HepG2 (cell line): ENCODE measurements at regions not wholly inside any gene's neighbourhood (a gene's known extent, or its start where the extent isn't known, plus 50 kb on each side); places are given as distances from the start of the nearest gene placed in this dataset.

ENCODE experiments used
- ATAC-seq: fragments of 200-7000 bp; cut with Tn5 transposase; 3 replicates; pipeline ENCODE4 v1.9.1; 2020; ENCODE audit warnings: mild to moderate bottlenecking, moderate library complexity
- BruUV-seq: library from RNA; stranded (reverse); fragments of 400-500 nt; replicated peaks from 2 replicates; lab custom pipeline; 2021; lab: Mats Ljungman, UMichigan
- CTCF ChIA-PET: fragments of 300-600 bp; formaldehyde crosslinking; extraction: SDS; loops from one replicate; lab custom pipeline; 2021; ENCODE audit warnings: low total read pairs, inconsistent platforms, low intra/inter-chr PET ratio; lab: Yijun Ruan, JAX
- POLR2A ChIA-PET: fragments of 350-600 bp; sonication (Branson Sonifier 250); formaldehyde crosslinking; loops from one replicate; lab custom pipeline; 2020; ENCODE audit warnings: antibody characterized with exemption, inconsistent platforms; lab: Yijun Ruan, JAX
- DNase-seq: peaks from one replicate; pipeline ENCODE4 v3.0.0-alpha.2; 2015; ENCODE audit warnings: low spot score
- FAIRE-seq: peaks from 3 replicates; lab custom pipeline; 2011; peaks lifted over from hg19 to GRCh38; lab: Jason Lieb, UNC
- H2AFZ ChIP-seq: one replicate; pipeline ENCODE4 v1.6.1; 2011; ENCODE audit warnings: low read length, inconsistent platforms
- H3K27ac ChIP-seq: fragments of 300-600 bp; 3 replicates; pipeline ENCODE4 v1.8.0; 2011; ENCODE audit warnings: mixed run types, mild to moderate bottlenecking, mixed read lengths, low read length, inconsistent platforms; ENCODE audit not compliant: insufficient read depth; ENCODE audit errors: extremely low read length
- H3K27me3 ChIP-seq, 2 experiments: fragments of 200-600 bp in 1 of 2; 2 replicates in 1 of 2; 3 replicates in 1 of 2; pipeline versions ENCODE4 v1.6.0 to v1.8.0; 2011; ENCODE audit warnings: low read length in 2 of 2, mild to moderate bottlenecking in 2 of 2, moderate library complexity in 2 of 2, inconsistent platforms in 1 of 2; ENCODE audit not compliant: insufficient read depth in 2 of 2, control insufficient read depth in 1 of 2
- H3K36me3 ChIP-seq, 2 experiments: fragments of 200-600 bp in 1 of 2; replicated peaks in 1 of 2; 2 replicates in 1 of 2; 3 replicates in 1 of 2; pipeline versions ENCODE4 v1.5.1 to v1.8.0; 2011; ENCODE audit warnings: low read length in 2 of 2, inconsistent platforms in 1 of 2; ENCODE audit not compliant: insufficient read depth in 2 of 2, control insufficient read depth in 1 of 2
- H3K4me1 ChIP-seq: 2 replicates; pipeline ENCODE4 v1.5.1; 2012; ENCODE audit warnings: low read length, inconsistent platforms; ENCODE audit not compliant: insufficient read depth
- H3K4me2 ChIP-seq: 2 replicates; pipeline ENCODE4 v1.6.0; 2011; ENCODE audit warnings: low read depth, low read length, inconsistent platforms
- H3K4me3 ChIP-seq, 3 experiments: fragments of 200-600 bp in 1 of 3; sonication (generic), shearing (Covaris generic) in 1 of 3; replicated peaks in 1 of 3; 2 replicates each; pipeline ENCODE4 v1.5.1; 2011 to 2016; ENCODE audit warnings: low read length in 3 of 3, inconsistent platforms in 2 of 3, low read depth in 2 of 3, mild to moderate bottlenecking in 2 of 3, control low read depth in 1 of 3, mixed read lengths in 1 of 3; ENCODE audit not compliant: insufficient read depth in 1 of 3
- H3K79me2 ChIP-seq: one replicate; pipeline ENCODE4 v1.6.1; 2011; ENCODE audit warnings: low read length, inconsistent platforms; ENCODE audit not compliant: insufficient read depth
- H3K9ac ChIP-seq: 2 replicates; pipeline ENCODE4 v1.6.0; 2011; ENCODE audit warnings: mild to moderate bottlenecking, low read depth, low read length, inconsistent platforms; ENCODE audit not compliant: insufficient read depth
- H3K9me3 ChIP-seq: 2 replicates; pipeline ENCODE4 v1.5.1; 2012; ENCODE audit warnings: mild to moderate bottlenecking, low read length
- H4K20me1 ChIP-seq: 2 replicates; pipeline ENCODE4 v1.6.0; 2011; ENCODE audit warnings: inconsistent platforms, mild to moderate bottlenecking, low read length, moderate library complexity; ENCODE audit not compliant: insufficient read depth
- ARID4A ChIP-seq: sonication (generic); formaldehyde crosslinking; IDR thresholded peaks from 2 replicates; pipeline ENCODE4 v1.5.0; 2020; ENCODE audit warnings: mild to moderate bottlenecking, missing genetic modification reagents, borderline replicate concordance
- JUNB ChIP-seq: sonication (generic); formaldehyde crosslinking; IDR thresholded peaks from 2 replicates; pipeline ENCODE4 v1.8.0; 2022; ENCODE audit warnings: missing genetic modification reagents, mild to moderate bottlenecking, borderline replicate concordance
- NFE2 ChIP-seq: sonication (generic); formaldehyde crosslinking; IDR thresholded peaks from 2 replicates; pipeline ENCODE4 v1.4.0; 2020; ENCODE audit warnings: missing genetic modification reagents
- RAD21 ChIP-seq: fragments of 450-650 bp; formaldehyde crosslinking; IDR thresholded peaks from 2 replicates; pipeline ENCODE4 v1.5.0; 2020; ENCODE audit warnings: mild to moderate bottlenecking
- SNRNP70 ChIP-seq: fragments of 200-400 bp; formaldehyde crosslinking; IDR thresholded peaks from 2 replicates; pipeline ENCODE4 v1.6.1; 2017; ENCODE audit warnings: mild to moderate bottlenecking, low read depth, low read length, moderate library complexity
- THRA ChIP-seq: sonication (generic); formaldehyde crosslinking; IDR thresholded peaks from 2 replicates; pipeline ENCODE4 v1.4.0; 2020; ENCODE audit warnings: missing genetic modification reagents, borderline replicate concordance
- ZNF546 ChIP-seq: sonication (generic); formaldehyde crosslinking; conservative IDR thresholded peaks from 2 replicates; pipeline ENCODE4 v1.8.1; 2023; ENCODE audit warnings: mild to moderate bottlenecking, missing genetic modification reagents
- WGBS: methylation state at CpG from one replicate; pipeline ENCODE4 v1.1.6; 2017; ENCODE audit warnings: low lambda C conversion rate; 5-methylcytosine and 5-hydroxymethylcytosine counted together
- in situ Hi-C: cut with HindIII; loops from 2 replicates; pipeline ENCODE4 v1.10.0; 2017; ENCODE audit warnings: low pct_unique_long_range_greater_than_20kb; ENCODE audit not compliant: extremely low pct_ligation_motif_present
- intact Hi-C: fragments of 100-400 bp; cut with micrococcal nuclease; formaldehyde crosslinking; loops from one replicate; pipeline ENCODE4 v1.10.0; 2022; ENCODE audit not compliant: unreplicated experiment
- TF ChIP-seq, protein P1 (sequence below): sonication (generic); formaldehyde crosslinking; IDR thresholded peaks from 2 replicates; pipeline ENCODE4; 2020; ENCODE audit warnings: missing genetic modification reagents, mild to moderate bottlenecking, borderline replicate concordance
- TF ChIP-seq, protein P2 (sequence below): sonication (generic); formaldehyde crosslinking; IDR thresholded peaks from 2 replicates; pipeline ENCODE4 v1.9.0; 2021; ENCODE audit warnings: missing genetic modification reagents, mild to moderate bottlenecking, borderline replicate concordance

GRCh38 chr2:43158259-43158880 is 68.0 kb downstream of the ZFP36L2 start (continued):
- TF ChIP-seq NFE2 (CRISPR knock-in tag): 0 out of 2 replicates have a peak, but pooled peaks have one; percentile 18
- peak; percentile 44 for TF ChIP-seq THRA (CRISPR knock-in tag)
- TF ChIP-seq ARID4A (CRISPR knock-in tag): peak; percentile 35

DNA sequence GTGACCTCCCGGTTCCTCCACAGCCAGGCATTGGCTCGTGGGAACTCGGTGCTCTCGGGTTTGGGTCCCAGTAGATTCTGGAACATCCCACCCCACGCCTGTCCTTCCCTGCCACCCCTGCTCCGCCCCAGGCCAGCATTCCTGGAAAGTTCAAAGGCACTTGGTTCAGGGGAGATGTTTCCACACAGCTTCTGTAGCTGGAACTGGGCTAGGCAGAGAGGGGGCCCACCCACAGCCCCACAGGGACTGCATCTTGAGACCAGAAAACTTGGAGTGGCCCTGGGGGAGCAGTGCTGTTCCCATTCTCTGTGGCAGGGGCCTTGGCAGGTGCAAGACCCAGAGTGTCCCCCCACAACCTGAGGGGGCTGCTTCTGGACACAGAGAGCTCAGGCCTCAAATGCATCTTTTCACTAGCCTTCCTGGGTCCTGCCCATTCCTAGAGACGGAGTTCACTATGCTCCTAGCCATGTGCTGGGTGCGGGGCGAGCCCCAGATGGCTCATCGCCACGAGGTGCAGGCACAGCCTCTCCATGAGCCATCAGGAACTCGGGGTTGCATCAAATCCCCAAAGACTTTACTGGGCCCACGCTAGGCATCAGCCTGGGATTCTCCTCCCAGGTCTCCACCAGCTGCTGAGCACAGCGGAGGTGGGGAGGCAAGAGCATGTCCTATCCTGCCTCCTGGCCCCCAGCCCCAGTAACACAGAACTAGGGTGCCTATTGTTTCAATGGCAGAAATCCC is 68.7 kb downstream of the ZFP36L2 start:
- H3K4me2 ChIP-seq: peak overlapping the region; percentile 94
- peak; percentile 16 for ATAC-seq
- H3K4me1 ChIP-seq: peaks cover 90% of the 10 kb centered on the region
- H3K27me3 ChIP-seq: no peaks in the 10 kb centered on the region
- ChIA-PET CTCF (no interaction called here), POLR2A (interaction anchor here (0.6 to 2.1 kb wide), 20 partner anchors 9 to 231 kb away, joined by 3 to 28 read pairs (median 4); partner anchors contain the start of gene ZFP36L2)
- no peak overlapping the region for H3K27ac ChIP-seq
- no peak overlapping the region; the same call in 1 of the 2 replicates for H3K9ac ChIP-seq
- in situ Hi-C loops: no loop called here
- FAIRE-seq: peak; percentile 40
- H3K4me3 ChIP-seq: peak overlapping the region; percentile 39 to 70 (median 53); a peak in 5 of 6 replicates
- H3K36me3 ChIP-seq: no peaks in the 10 kb centered on the region
- 2% methylated on average over 8 of the region's 14 CpGs for WGBS
- no TSS peak for BruUV-seq
- H3K9me3 ChIP-seq: no peaks in the 10 kb centered on the region
- H3K79me2 ChIP-seq: no peaks in the 10 kb centered on the region
- H4K20me1 ChIP-seq: no peaks in the 10 kb centered on the region
- H2AFZ ChIP-seq: no peak overlapping the region
- intact Hi-C loops: loop anchor here (1.0 to 2.0 kb wide), 2 partner anchors 11 to 21 kb away; no protein-coding TSS in a partner anchor
- DNase-seq: peak; percentile 48
- TF ChIP-seq, protein P1, sequence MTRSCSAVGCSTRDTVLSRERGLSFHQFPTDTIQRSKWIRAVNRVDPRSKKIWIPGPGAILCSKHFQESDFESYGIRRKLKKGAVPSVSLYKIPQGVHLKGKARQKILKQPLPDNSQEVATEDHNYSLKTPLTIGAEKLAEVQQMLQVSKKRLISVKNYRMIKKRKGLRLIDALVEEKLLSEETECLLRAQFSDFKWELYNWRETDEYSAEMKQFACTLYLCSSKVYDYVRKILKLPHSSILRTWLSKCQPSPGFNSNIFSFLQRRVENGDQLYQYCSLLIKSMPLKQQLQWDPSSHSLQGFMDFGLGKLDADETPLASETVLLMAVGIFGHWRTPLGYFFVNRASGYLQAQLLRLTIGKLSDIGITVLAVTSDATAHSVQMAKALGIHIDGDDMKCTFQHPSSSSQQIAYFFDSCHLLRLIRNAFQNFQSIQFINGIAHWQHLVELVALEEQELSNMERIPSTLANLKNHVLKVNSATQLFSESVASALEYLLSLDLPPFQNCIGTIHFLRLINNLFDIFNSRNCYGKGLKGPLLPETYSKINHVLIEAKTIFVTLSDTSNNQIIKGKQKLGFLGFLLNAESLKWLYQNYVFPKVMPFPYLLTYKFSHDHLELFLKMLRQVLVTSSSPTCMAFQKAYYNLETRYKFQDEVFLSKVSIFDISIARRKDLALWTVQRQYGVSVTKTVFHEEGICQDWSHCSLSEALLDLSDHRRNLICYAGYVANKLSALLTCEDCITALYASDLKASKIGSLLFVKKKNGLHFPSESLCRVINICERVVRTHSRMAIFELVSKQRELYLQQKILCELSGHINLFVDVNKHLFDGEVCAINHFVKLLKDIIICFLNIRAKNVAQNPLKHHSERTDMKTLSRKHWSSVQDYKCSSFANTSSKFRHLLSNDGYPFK: no peak
- TF ChIP-seq, protein P2, sequence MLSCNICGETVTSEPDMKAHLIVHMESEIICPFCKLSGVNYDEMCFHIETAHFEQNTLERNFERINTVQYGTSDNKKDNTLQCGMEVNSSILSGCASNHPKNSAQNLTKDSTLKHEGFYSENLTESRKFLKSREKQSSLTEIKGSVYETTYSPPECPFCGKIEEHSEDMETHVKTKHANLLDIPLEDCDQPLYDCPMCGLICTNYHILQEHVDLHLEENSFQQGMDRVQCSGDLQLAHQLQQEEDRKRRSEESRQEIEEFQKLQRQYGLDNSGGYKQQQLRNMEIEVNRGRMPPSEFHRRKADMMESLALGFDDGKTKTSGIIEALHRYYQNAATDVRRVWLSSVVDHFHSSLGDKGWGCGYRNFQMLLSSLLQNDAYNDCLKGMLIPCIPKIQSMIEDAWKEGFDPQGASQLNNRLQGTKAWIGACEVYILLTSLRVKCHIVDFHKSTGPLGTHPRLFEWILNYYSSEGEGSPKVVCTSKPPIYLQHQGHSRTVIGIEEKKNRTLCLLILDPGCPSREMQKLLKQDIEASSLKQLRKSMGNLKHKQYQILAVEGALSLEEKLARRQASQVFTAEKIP (CRISPR knock-in tag): no peak
- TF ChIP-seq ZNF546 (no peak), JUNB (CRISPR knock-in tag) (no peak), RAD21 (no peak), SNRNP70 (no peak)
